HG03565 (cell line): ENCODE measurements at regions not wholly inside any gene's neighbourhood (a gene's known extent, or its start where the extent isn't known, plus 50 kb on each side); places are given as distances from the start of the nearest gene placed in this dataset.

Source experiments
- ATAC-seq: cut with Tn5 transposase; IDR thresholded peaks from one replicate; pipeline ENCODE4 v1.9.1; 2021; ENCODE audit warnings: mild to moderate bottlenecking, moderate library complexity; ENCODE audit not compliant: unreplicated experiment

DNA sequence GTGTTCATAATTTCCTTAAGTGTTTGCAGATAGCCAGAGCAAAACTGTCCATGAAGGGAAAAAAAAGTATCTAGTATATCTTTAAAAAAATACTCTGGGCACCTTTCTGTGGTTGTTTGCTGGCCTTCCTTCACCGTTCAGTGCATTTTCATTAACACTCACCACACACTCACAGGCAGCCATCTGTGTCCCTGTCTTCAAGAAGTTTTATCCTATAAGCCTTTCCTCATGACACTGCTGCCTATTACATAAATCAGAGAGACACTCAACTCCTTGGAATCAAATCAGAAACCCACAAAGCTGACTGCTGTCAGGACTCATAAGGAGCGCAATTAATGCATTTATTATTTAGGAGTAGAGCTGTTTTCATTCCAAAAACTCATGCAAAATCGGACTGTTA lies 1720.2 kb downstream of the PCDH7 start:
- ATAC-seq: no peak

DNA sequence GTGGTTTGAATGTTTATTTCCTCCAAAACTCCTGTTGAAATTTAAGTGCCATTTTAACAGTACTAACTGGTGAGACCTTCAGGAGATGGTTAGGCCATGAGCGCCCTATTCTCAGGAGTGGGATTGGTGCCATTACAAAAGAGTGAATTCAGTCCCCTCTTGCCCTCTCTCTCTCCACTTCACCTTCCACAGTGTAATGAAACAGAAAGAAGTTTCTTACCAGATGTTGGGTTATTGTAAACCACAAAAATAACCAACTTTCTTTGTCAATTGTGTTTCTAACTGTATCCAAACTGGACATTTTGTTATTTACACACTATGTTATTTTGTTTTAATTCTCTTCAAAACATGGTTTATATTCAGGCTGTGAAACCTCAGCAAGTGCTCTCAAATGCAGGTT lies 1734.3 kb downstream of the PCDH7 start:
- ATAC-seq: no peak

DNA sequence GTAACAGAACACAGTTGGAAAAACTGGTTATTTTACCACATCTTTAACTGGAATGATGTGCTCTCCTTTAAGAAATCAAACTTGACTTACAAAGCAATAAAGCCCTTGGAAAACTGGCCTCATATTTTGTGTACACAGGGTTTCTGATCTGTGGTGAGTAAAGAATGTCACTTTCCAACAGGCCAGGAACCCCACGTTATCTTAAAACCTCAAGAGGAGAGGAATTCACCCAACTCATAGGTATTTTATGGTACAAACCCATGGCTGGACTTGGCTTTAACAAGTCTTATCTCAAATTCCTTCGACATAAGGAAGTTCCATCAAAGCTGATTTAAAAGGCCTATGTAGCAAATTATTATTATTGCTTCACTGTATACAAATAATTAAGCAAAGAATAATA lies 1735.1 kb downstream of the PCDH7 start:
- ATAC-seq: no peak

DNA sequence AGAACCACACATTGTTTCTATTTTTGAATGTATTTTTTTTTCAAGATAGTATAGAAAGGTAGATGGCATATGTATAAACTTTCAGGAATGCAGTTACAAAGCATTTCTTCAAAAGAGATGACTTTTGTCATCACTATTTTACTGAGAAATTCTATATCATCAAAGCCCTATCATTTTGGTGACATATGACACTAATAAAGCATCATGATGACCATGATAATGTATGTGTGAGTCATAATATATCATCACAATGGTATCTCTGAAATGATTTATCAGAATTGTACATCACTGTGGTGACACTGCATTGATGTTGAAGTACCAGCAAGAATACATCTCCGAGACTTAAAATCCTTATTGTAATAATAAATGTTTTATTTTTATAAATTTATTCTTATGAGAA lies 1740.8 kb downstream of the PCDH7 start:
- no peak for ATAC-seq

DNA sequence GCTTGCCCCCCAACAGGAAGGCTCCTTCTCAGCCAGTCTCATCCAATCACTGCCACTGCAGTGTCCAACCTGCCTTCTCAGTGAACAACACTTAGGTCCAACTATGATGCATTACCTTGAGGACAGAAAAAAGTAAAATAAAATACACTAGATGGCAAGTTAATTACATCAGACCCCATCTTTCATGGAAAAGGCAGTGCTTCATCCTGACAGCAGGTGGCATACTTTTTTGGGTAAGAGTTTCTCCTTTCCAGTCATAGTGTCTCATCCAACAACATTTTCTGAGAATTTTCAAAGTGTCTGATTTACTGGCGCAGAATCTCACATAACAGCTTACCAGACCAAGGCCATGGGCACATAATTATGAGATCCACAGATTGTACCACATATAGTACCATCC lies 1742.8 kb downstream of the PCDH7 start:
- ATAC-seq: no peak

DNA sequence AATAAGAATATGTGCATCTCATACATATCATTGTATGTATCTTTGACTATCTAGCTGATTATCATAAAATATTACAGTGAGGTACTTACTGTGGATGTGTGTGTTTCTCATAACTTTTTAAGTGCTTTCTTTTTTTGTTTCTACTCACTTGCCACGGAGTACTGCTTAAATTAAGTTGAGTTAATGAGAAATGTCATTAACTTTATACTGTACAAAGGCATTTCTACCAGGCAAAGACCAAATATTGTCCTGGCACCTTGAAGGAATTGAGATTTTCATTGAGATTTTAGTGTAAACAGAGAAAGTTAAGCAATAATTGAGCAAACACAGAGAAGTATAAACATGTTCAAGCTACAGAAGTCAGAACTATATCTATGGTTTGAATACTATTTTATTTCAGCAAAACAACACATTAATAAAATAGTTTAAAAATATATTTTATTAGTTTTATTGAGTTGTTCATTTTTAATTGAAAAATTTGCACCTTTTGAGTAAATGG lies 1750.0 kb downstream of the PCDH7 start:
- ATAC-seq: no peak

DNA sequence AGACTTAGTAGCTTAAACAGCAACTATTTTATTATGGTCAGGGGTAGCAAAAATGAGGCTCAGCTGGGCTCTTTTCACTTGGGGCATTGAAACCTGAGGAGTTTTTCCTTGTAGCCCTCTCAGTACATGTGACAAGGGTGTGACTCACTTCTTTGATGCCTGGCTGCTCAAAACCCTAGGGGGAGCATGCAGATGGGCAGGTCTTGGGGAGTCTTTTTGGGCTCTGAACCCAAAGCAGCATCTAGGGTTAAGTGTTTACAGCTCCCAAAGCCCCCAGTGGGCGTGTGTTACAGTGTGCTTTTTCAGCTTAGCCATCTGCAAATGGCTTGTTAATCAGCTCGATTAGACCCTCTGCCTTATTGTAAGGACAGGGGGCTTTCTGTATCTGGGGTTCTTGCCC lies 1752.7 kb downstream of the PCDH7 start:
- no peak for ATAC-seq

DNA sequence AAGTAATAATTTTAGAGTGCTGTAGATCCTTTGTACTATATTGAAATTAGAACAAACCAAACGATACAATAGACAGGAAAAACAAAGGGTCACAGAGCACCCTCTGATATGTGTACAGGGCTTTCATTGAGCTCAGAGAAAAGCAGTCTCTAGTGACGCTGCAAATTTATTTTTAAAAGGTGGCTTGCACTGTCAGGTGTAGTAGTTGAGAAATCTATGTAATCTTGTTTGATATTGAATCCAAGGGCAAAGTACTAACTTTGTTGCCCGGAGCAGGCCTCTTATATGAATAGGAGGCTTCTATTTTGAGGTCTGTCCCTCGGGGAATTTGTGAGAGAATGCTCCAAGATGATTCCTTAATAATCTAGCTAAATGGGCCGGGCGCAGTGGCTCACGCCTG lies 1755.5 kb downstream of the PCDH7 start:
- ATAC-seq: no peak

DNA sequence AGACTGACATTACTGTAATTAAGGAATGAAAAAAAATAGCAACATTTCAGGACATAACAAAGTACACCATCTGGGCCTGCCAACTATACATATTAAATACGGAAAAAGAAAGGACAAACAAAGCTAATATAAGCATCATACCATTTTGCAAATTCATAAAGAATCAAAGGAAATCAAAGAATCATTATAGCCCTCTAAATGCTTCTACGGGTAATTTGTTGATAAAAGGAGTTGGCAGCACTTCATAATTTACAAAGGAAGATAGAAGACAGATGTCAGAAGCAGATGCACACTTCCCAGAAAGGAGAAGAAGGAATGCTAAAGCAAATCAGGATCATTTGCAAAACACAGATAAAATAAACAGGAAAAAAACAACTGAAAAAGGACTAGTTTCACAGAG lies 1757.3 kb downstream of the PCDH7 start:
- no peak for ATAC-seq

DNA sequence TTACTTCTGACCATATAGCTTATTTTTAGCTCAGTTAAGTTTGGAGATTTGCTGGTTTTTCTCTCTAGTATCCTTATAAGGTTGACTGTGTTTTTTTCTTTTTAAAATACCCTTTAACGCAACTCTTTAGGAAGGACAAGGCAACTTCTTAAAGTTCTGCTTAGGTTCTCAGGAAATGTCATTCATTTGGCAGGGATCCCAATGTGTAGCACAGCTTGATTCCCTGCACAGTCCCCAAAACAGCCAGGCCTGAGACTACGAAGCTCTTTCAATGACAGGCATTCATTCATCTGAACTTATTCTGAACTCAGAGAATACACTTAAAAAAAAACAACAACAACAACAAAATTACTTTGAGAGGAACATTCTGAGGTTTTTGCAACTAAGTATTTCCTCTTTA lies 1765.8 kb downstream of the PCDH7 start:
- no peak for ATAC-seq

DNA sequence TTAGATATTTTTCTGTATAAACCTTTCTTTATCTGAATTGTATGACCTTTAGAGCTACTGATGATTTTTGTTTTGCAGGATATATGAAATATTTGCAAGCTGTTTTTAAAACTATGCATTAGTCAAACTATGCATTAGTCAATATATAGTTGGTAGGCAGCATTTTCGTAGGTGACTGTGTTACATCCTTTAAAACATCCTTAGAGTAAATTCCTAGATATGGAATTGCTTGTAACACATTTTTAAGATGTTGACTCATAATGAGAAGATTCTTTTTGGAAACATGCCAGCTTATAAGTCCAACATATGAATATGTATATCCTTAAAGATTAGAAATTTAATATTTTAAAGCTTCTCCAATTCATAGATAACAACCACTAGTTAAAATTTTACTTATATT lies 1768.5 kb downstream of the PCDH7 start:
- no peak for ATAC-seq

DNA sequence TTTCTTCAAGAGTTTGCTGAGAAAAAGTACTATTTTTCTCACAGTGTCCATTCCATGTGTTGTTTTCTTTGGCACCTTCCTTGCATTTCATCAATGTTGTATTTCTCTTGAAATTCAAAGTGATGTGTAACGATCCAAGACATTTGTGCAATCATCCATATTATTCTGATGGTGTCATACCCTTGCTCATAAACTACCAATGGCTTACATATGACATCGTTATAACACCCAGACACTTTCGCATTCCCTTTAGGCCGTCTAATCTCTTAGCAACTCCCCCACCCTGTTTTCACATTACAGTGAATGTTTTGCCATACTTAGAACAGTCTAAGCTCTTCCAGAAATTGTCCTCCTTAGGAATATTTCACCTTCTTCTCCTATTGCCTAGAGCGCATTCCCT lies 1779.0 kb downstream of the PCDH7 start:
- ATAC-seq: no peak

DNA sequence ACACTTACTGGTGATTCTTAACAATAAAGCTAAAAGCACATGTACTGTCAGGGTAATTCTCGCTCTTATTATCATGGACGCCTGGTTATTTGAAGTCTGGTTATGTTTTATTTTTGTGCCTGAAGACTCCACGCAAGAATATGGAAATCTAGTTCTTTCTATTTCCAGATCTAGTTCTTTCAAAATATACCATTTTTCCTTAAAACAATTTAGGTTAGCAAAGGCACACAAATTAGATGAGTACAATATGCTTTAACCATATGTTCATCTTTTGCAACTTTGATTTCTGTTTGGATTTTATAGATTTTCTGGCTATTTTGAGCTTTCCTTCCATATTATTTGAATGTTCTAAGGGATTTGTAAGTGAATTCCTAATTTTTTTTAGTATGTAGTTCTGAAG lies 1783.1 kb downstream of the PCDH7 start:
- no peak for ATAC-seq

DNA sequence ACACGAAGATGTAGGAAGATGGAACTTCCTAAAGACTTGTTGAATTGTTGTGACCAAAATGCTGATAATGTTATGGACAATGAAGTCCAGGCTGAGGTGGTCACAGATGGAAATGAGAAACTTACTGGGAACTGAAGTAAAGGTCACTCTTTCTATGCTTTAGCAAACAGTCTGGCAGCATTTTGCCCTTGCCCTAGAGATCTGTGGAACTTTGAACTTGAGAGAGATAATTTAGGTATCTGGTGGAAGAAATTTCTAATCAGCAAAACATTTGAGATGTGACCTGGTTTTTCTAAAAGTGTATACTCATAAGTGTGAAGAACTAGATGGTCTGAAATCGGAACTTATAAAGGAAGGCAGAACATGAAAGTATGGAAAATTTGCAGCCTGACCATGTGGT lies 1785.9 kb downstream of the PCDH7 start:
- no peak for ATAC-seq

DNA sequence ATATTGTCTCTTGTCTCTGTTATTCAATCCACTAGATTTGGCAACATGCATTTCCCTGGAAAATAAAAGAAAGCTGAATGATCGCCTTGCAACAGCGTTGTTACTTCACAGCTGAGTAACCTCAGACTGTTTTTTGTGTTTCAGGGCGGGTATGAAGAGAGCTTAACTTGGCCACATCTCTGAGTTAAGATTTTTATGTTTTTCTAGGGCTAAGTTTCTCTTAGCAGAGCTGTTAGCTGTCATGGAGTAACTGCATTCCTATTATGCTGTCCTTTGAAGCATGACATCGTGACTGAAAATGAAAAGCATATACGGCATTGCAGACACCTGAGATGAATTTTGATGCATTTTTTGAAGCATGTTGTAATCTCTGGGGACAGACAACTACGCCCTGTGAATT lies 1798.9 kb downstream of the PCDH7 start:
- ATAC-seq: no peak

DNA sequence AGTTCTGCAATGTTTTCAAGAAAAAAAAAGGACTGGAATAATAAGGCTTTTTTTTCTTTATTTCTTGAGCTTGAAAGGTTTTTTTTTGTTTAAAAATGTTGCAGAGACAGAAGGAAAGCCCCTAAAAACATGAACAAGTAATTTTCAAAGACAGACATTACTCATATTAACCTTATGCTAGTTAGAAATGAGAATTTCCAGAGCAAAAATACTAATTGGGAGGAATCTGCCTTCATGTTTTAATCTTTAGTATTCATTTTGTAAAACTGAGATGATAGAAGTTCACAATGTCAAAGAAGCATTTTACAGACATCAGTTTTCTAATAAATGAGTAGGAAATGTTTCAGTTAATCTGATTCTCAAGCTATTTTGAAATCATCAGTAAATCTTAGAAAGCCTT lies 1805.3 kb downstream of the PCDH7 start:
- no peak for ATAC-seq

DNA sequence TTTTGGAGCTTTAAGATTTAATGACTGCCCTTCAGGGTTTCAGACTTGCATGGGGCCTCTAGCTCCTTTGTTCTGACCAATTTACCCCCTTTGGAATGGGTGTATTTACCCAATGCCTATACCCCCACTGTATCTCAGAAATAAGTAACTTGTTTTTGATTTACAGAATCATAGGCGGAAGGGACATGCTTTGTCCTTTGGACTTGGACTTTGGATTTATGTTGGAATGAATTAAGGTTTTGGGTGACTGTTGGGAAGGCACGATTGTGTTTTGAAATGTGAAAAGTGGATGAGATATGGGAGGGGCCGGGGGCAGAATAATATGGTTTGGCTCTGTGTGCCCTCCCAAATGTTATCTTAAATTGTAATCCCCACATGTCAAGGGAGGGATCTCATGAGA lies 1824.7 kb downstream of the PCDH7 start:
- no peak for ATAC-seq

DNA sequence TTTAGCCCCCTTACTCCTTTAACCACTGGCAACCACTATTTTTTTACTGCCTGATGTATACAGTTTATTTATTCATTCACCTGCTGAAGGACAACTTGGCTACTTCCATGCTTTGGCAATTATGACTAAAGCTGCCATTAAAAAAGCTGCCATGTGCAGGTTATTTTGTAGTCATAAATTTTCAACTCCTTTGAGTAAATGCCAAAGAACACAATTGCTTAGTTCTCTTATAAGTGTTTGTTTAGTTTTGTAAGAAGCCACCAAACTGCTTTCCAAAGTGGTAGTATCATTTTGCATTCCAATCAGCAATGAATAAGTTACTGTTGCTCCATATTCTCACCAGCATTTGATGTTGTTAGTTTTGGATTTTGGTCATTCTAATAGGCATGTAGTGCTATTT lies 1831.8 kb downstream of the PCDH7 start:
- no peak for ATAC-seq

DNA sequence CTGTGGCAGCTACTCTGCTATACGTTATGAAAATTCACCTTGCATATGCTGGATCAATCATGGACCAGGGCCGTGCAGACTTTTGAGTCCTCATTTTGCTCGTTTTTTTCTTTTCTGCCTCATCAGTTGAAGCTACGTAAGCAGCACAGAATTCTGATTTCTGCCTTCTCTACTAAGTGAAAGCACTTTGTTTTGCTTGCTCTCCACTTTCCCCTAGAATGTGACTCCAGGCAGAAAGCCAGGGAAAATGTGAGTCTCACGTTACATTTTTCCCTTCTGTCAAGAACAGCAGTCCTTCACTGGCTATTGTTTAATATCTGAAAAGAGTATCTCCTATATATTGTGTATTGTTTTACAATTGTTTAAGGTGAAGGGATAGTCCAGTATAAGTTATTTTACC lies 1840.1 kb downstream of the PCDH7 start:
- no peak for ATAC-seq

DNA sequence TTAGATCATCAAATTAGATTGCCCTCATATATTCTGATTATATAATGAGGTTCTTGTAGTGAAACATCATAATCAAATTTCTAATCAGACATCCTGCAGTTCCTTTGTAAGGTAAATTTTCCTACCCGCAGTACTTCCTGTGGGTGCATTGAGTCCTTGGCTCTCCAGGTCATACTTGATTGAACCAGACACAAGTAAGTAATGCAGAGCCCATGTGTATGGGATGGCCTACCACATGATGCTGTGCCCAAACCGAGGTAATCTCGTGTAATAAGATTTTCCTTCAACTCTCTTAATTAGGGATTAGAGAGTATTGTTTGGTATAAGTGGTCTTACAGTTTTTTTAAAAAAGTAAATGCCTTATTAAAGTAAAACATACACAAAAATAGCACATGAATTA lies 1841.8 kb downstream of the PCDH7 start:
- ATAC-seq: no peak

DNA sequence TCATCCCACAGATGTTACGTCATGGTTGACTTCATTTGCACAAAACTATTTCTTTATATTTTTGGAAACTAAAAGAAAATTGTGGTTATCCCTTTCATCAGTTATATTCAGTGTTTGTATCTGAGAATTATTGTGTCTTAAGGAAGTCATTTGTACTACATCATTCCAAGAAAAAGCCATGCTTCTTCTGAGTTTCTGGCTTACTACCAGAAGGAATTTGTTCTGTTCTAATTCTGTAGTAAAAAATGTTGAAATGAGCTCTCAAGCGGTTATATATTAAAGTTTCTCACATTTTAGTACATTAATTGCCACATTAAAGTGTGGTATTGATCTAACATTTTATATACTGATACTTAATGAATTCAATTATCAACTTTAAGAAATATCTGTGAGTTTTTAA lies 1844.5 kb downstream of the PCDH7 start:
- no peak for ATAC-seq

DNA sequence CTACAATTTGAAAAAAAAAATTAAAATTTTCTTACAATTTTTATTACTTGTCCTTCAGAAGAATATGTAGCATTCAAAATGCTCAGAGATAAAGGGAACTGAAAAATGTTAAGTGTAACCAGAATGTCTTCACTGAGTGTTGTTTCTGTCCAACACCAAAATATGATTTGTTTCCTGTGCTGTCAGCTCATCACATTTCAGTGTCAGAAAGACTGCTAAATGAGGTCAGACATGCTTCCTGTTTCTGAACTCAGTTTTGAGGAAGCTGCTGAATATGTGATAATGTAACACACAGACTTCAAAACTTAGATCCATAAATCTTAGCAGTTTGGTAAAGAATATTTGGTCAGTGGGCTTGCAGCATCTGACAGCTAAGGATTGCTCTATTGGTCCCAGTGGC lies 1849.7 kb downstream of the PCDH7 start:
- ATAC-seq: peak; percentile 62

DNA sequence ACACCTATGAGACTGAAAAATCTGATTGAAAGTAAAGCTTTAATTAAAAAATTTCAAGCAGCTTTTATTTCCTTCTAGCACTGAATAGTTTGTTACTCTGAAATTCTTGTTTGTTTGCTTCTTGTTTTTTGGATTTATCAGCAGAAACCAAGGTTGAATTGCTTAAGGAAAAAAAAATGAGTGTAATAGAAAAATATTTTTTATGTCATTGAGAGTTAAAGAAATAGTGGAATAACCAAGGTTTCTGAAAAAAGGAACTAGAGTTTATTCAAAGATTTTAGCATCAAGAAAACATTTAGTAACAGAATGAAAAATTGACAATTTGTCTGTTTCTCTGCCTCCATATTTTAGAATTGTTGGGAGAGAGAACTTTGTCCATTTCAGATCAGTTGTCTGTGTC lies 1852.2 kb downstream of the PCDH7 start:
- no peak for ATAC-seq

DNA sequence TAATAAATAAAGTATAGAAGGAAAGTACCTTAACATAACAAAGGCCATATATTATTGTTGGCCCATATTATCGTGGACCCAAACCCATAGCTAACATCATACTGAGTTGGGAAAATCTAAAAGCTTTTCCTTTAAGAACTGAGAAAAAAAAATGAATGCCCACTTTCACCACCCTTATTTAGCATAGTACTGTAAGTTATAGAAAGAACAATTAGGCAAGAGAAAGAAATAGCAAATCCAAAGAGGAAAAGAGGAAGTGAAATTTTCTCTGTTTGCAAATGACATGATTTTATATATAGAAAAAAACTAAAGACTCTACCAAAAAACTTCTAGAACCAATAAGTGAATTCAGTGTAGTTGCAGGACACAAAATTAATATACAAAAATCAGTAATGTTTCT lies 1854.6 kb downstream of the PCDH7 start:
- ATAC-seq: no peak
